Tibial artery (tissue), 4 donors: ENCODE measurements at regions not wholly inside any gene's neighbourhood (a gene's known extent, or its start where the extent isn't known, plus 50 kb on each side); places are given as distances from the start of the nearest gene placed in this dataset.

Source experiments
- DNase-seq, 2 donors: peaks; one replicate each; pipeline ENCODE4 v3.0.0-alpha.2; 2019
- H3K27ac ChIP-seq, 2 donors: fragments of 200-600 bp; sonication (generic) in 1 of 2; 1 replicate in 1 of 2; 2 replicates in 1 of 2; pipeline ENCODE4 v1.5.1; 2018 to 2019; ENCODE audit warnings: mild to moderate bottlenecking in 1 of 2
- H3K27me3 ChIP-seq, 2 donors: fragments of 200-600 bp; sonication (generic) in 1 of 2; one replicate each; pipeline versions ENCODE4 v1.5.1 to v1.6.0; 2016 to 2019
- H3K36me3 ChIP-seq, 3 donors: fragments of 200-600 bp; sonication (generic) in 2 of 3; one replicate each; pipeline ENCODE4 v1.5.1; 2016 to 2019; ENCODE audit warnings: mild to moderate bottlenecking in 2 of 3
- H3K4me1 ChIP-seq, 4 donors: fragments of 200-600 bp; sonication (generic) in 2 of 4; 1 replicate in 3 of 4; 2 replicates in 1 of 4; pipeline ENCODE4 v1.5.1; 2016 to 2019
- H3K4me3 ChIP-seq, 2 donors: fragments of 200-600 bp; sonication (generic) in 1 of 2; 1 replicate in 1 of 2; 2 replicates in 1 of 2; pipeline ENCODE4 v1.5.1; 2018 to 2019; ENCODE audit warnings: mild to moderate bottlenecking in 2 of 2
- H3K9me3 ChIP-seq, 3 donors: fragments of 200-600 bp; sonication (generic) in 1 of 3; one replicate each; pipeline ENCODE4 v1.5.1; 2016 to 2019
- CTCF ChIP-seq, 2 experiments: fragments of 200-600 bp in 1 of 2; fragments of 450-650 bp in 1 of 2; IDR thresholded peaks; one replicate each; pipeline ENCODE4 v1.5.1; 2017 to 2019; ENCODE audit warnings: antibody characterized with exemption in 2 of 2, mild to moderate bottlenecking in 1 of 2, moderate library complexity in 1 of 2
- intact Hi-C: fragments of 100-400 bp; cut with DNase I; formaldehyde crosslinking; loops from one replicate; pipeline ENCODE4 v1.15.0; 2023; ENCODE audit warnings: low total_unique reads

GRCh38 chr3:94299716-94300115 is 236.9 kb downstream of the NSUN3 start:
- Histone ChIP-seq H3K27me3 (no peaks in the 10 kb centered on the region), H3K4me1 (peaks cover 0 to 18% (median 15%) of the 10 kb centered on the region in 4 donors), H3K36me3 (no peaks in the 10 kb centered on the region), H3K27ac (no peak overlapping the region), H3K9me3 (no peaks in the 10 kb centered on the region), H3K4me3 (no peak overlapping the region)
- TF ChIP-seq CTCF (IDR thresholded peaks at IDR 0.05), result no peak
- intact Hi-C loops, result no loop called here
- DNase-seq, result no peak

GRCh38 chr3:94301366-94301765 is 238.5 kb downstream of the NSUN3 start:
- Histone ChIP-seq H3K27ac (no peak overlapping the region), H3K36me3 (no peaks in the 10 kb centered on the region), H3K4me3 (no peak overlapping the region), H3K27me3 (no peaks in the 10 kb centered on the region), H3K9me3 (no peaks in the 10 kb centered on the region), H3K4me1 (peaks cover 0 to 27% (median 23%) of the 10 kb centered on the region in 4 donors)
- intact Hi-C loops, result no loop called here
- no peak for DNase-seq
- no peak for TF ChIP-seq CTCF (IDR thresholded peaks at IDR 0.05)

- Histone ChIP-seq H3K4me1 (peaks cover 0 to 27% (median 23%) of the 10 kb centered on the region in 4 donors), H3K4me3 (no peak overlapping the region), H3K27me3 (no peaks in the 10 kb centered on the region), H3K36me3 (no peaks in the 10 kb centered on the region), H3K9me3 (no peaks in the 10 kb centered on the region), H3K27ac (no peak overlapping the region)
- intact Hi-C loops, result no loop called here
- DNase-seq, result no peak
- no peak for TF ChIP-seq CTCF (IDR thresholded peaks at IDR 0.05)
Measured at GRCh38 chr3:94303266-94303665, 240.4 kb downstream of the NSUN3 start.

GRCh38 chr3:94303897-94304296 is 241.0 kb downstream of the NSUN3 start:
- Histone ChIP-seq H3K27ac (peak overlapping the region in 1 of 2 donors; percentile 24), H3K27me3 (no peaks in the 10 kb centered on the region), H3K9me3 (no peaks in the 10 kb centered on the region), H3K36me3 (no peaks in the 10 kb centered on the region), H3K4me1 (peaks cover 0 to 27% (median 23%) of the 10 kb centered on the region in 4 donors), H3K4me3 (no peak overlapping the region)
- TF ChIP-seq CTCF (IDR thresholded peaks at IDR 0.05), result peak in 1 of 2 experiments; percentile 20
- no peak for DNase-seq
- intact Hi-C loops, result no loop called here

GRCh38 chr3:94304954-94305353 is 242.1 kb downstream of the NSUN3 start:
- peak overlapping the region in 1 of 2 donors; percentile 11 for H3K27ac ChIP-seq
- no peak overlapping the region for H3K4me3 ChIP-seq
- intact Hi-C loops, result no loop called here
- no peak for TF ChIP-seq CTCF (IDR thresholded peaks at IDR 0.05)
- H3K9me3 ChIP-seq, result no peaks in the 10 kb centered on the region
- DNase-seq, result no peak
- H3K4me1 ChIP-seq, result peaks cover 0 to 27% (median 23%) of the 10 kb centered on the region in 4 donors
- H3K36me3 ChIP-seq, result no peaks in the 10 kb centered on the region
- no peaks in the 10 kb centered on the region for H3K27me3 ChIP-seq
